Stomach (tissue), 4 donors: ENCODE measurements at regions not wholly inside any gene's neighbourhood (a gene's known extent, or its start where the extent isn't known, plus 50 kb on each side); places are given as distances from the start of the nearest gene placed in this dataset.

Experiments used
- CTCF ChIP-seq, 7 experiments: fragments of 450-650 bp in 4 of 7; fragments of 200-600 bp in 3 of 7; sonication (generic) in 3 of 7; IDR thresholded peaks; one replicate each; pipeline ENCODE4 v1.5.1; 2016 to 2019; ENCODE audit warnings: antibody characterized with exemption in 7 of 7, control low read depth in 2 of 7, mild to moderate bottlenecking in 1 of 7
- EP300 ChIP-seq: sonication (generic); formaldehyde crosslinking; IDR thresholded peaks from one replicate; pipeline ENCODE4 v1.6.1; 2017; ENCODE audit warnings: antibody characterized with exemption
- POLR2AphosphoS5 ChIP-seq, 3 donors: sonication (generic); formaldehyde crosslinking; IDR thresholded peaks; one replicate each; pipeline ENCODE4 v1.6.1; 2016; ENCODE audit warnings: antibody characterized with exemption in 3 of 3

GRCh38 chr12:76256904-76257303, 91.3 kb downstream of the BBS10 start:
- TF ChIP-seq CTCF (IDR thresholded peaks at IDR 0.05) = no peak
- TF ChIP-seq POLR2AphosphoS5 (IDR thresholded peaks at IDR 0.05) = no peak
- TF ChIP-seq EP300 = no peak
